Liver (tissue), 8 donors: ENCODE measurements at regions not wholly inside any gene's neighbourhood (a gene's known extent, or its start where the extent isn't known, plus 50 kb on each side); places are given as distances from the start of the nearest gene placed in this dataset.

Experiments
- DNase-seq: peaks from one replicate; pipeline ENCODE4 v3.0.0-alpha.2; 2017; ENCODE audit warnings: low spot score
- H3K27ac ChIP-seq, 2 donors: one replicate each; pipeline ENCODE4 v1.7.0; 2013; ENCODE audit warnings: inconsistent platforms in 2 of 2, low read length in 2 of 2, control low read depth in 1 of 2, low read depth in 1 of 2, mild to moderate bottlenecking in 1 of 2
- H3K27me3 ChIP-seq, 4 donors: one replicate each; pipeline versions ENCODE4 v1.6.1 to v1.7.0; 2013; ENCODE audit warnings: low read length in 3 of 4, inconsistent platforms in 1 of 4, mild to moderate bottlenecking in 1 of 4, moderate library complexity in 1 of 4; ENCODE audit not compliant: control insufficient read depth in 4 of 4, insufficient read depth in 4 of 4
- H3K36me3 ChIP-seq, 4 donors: one replicate each; pipeline versions ENCODE4 v1.6.1 to v1.7.0; 2013; ENCODE audit warnings: low read length in 3 of 4, mild to moderate bottlenecking in 3 of 4, low read depth in 1 of 4, moderate library complexity in 1 of 4; ENCODE audit not compliant: control insufficient read depth in 4 of 4, insufficient read depth in 3 of 4
- H3K4me1 ChIP-seq, 4 donors: one replicate each; pipeline versions ENCODE4 v1.6.1 to v1.7.0; 2013; ENCODE audit warnings: low read length in 3 of 4, mild to moderate bottlenecking in 3 of 4, moderate library complexity in 1 of 4; ENCODE audit not compliant: control insufficient read depth in 4 of 4, insufficient read depth in 4 of 4
- H3K4me3 ChIP-seq, 3 donors: one replicate each; pipeline versions ENCODE4 v1.6.1 to v1.7.0; 2013; ENCODE audit warnings: low read length in 3 of 3, control low read depth in 1 of 3, low read depth in 1 of 3, mild to moderate bottlenecking in 1 of 3
- H3K9ac ChIP-seq, 2 donors: one replicate each; pipeline ENCODE4 v1.7.0; 2013; ENCODE audit warnings: low read length in 2 of 2, mild to moderate bottlenecking in 2 of 2, moderate library complexity in 2 of 2, control low read depth in 1 of 2, low read depth in 1 of 2
- H3K9me3 ChIP-seq, 4 donors: one replicate each; pipeline versions ENCODE4 v1.6.1 to v1.7.0; 2013; ENCODE audit warnings: low read length in 3 of 4; ENCODE audit not compliant: control insufficient read depth in 4 of 4
- ATF3 ChIP-seq: IDR thresholded peaks from 2 replicates; pipeline ENCODE4 v1.6.1; 2016; ENCODE audit warnings: antibody characterized with exemption
- CTCF ChIP-seq: fragments of 150-350 bp; IDR thresholded peaks from 2 replicates; pipeline ENCODE4 v1.5.1; 2017; ENCODE audit warnings: improper control_type of control experiment, low read depth, low read length; ENCODE audit not compliant: missing input control
- EGR1 ChIP-seq, 2 donors: IDR thresholded peaks; 2 replicates each; pipeline ENCODE4 v1.6.1; 2016 to 2018; ENCODE audit warnings: antibody characterized with exemption in 2 of 2, low read depth in 2 of 2
- FOXA1 ChIP-seq: IDR thresholded peaks from 2 replicates; pipeline ENCODE4 v1.6.1; 2016; ENCODE audit warnings: antibody characterized with exemption
- FOXA2 ChIP-seq: IDR thresholded peaks from 2 replicates; pipeline ENCODE4 v1.6.1; 2016; ENCODE audit warnings: antibody characterized with exemption
- GABPA ChIP-seq, 2 donors: IDR thresholded peaks in 1 of 2; conservative IDR thresholded peaks in 1 of 2; 2 replicates each; pipeline ENCODE4 v1.6.1; 2016; ENCODE audit warnings: antibody characterized with exemption in 2 of 2, mild to moderate bottlenecking in 1 of 2, moderate library complexity in 1 of 2
- HNF4G ChIP-seq: IDR thresholded peaks from 2 replicates; pipeline ENCODE4 v1.6.1; 2016; ENCODE audit warnings: antibody characterized with exemption
- JUND ChIP-seq, 2 donors: IDR thresholded peaks; 2 replicates each; pipeline ENCODE4 v1.6.1; 2016; ENCODE audit warnings: antibody characterized with exemption in 2 of 2
- NR2F2 ChIP-seq: IDR thresholded peaks from 2 replicates; pipeline ENCODE4 v1.6.1; 2016; ENCODE audit warnings: antibody characterized with exemption
- RAD21 ChIP-seq, 2 donors: IDR thresholded peaks; 2 replicates each; pipeline ENCODE4 v1.6.1; 2016; ENCODE audit warnings: antibody characterized with exemption in 2 of 2, mild to moderate bottlenecking in 2 of 2
- REST ChIP-seq: IDR thresholded peaks from 2 replicates; pipeline ENCODE4 v1.6.1; 2016; ENCODE audit warnings: antibody characterized with exemption, mild to moderate bottlenecking
- RXRA ChIP-seq, 2 donors: IDR thresholded peaks; 2 replicates each; pipeline ENCODE4 v1.6.1; 2017 to 2018; ENCODE audit warnings: antibody characterized with exemption in 2 of 2, mild to moderate bottlenecking in 1 of 2
- SP1 ChIP-seq: IDR thresholded peaks from 2 replicates; pipeline ENCODE4 v1.6.1; 2018; ENCODE audit warnings: antibody characterized with exemption, mild to moderate bottlenecking
- TAF1 ChIP-seq: conservative IDR thresholded peaks from 2 replicates; pipeline ENCODE4 v1.6.1; 2016; ENCODE audit warnings: antibody characterized with exemption, mild to moderate bottlenecking
- WGBS: extraction: QIAGEN DNeasy Blood & Tissue Kit; methylation state at CpG from one replicate; pipeline ENCODE4 v1.1.7; 2013; 5-methylcytosine and 5-hydroxymethylcytosine counted together
- TF ChIP-seq, protein P1 (sequence below): IDR thresholded peaks from 2 replicates; pipeline ENCODE4 v1.6.1; 2016; ENCODE audit warnings: antibody characterized with exemption
- TF ChIP-seq, protein P2 (sequence below): IDR thresholded peaks from 2 replicates; pipeline ENCODE4 v1.6.1; 2016; ENCODE audit warnings: antibody characterized with exemption
- donor health status: healthy.
- donor health status: healthy.
- donor health status: healthy.
- donor health status: healthy.
- donor health status: healthy.

DNA sequence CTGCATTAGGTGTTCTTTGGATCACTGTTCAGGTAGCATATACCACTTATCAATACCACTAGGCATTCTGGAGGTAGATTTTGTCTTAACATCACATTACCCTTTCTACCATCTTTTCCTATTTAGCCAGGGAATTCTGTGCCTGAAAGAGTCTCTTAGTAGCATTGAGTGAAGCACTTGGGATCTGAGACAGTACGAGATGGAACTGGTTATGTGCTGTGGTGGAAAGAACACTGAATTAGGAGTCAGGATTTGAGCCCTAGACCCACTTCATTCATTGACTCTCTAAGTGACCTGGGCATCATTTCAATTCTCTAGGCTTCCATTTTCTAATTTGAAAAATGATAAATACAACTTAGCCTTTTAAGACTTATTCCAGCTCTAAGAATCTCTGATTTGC, 291.1 kb downstream of the DMAC1 start:
- Histone ChIP-seq H3K4me1 (no peaks in the 10 kb centered on the region), H3K9me3 (no peaks in the 10 kb centered on the region), H3K27ac (no peak overlapping the region), H3K9ac (no peak overlapping the region), H3K4me3 (no peak overlapping the region), H3K36me3 (no peaks in the 10 kb centered on the region), H3K27me3 (peaks cover 0 to 3% (median 0%) of the 10 kb centered on the region in 4 donors)
- DNase-seq = no peak
- TF ChIP-seq REST (no peak), CTCF (no peak), TAF1 (no peak), FOXA2 (no peak), HNF4G (no peak), ATF3 (no peak), SP1 (no peak), NR2F2 (no peak)
- TF ChIP-seq, protein P1, sequence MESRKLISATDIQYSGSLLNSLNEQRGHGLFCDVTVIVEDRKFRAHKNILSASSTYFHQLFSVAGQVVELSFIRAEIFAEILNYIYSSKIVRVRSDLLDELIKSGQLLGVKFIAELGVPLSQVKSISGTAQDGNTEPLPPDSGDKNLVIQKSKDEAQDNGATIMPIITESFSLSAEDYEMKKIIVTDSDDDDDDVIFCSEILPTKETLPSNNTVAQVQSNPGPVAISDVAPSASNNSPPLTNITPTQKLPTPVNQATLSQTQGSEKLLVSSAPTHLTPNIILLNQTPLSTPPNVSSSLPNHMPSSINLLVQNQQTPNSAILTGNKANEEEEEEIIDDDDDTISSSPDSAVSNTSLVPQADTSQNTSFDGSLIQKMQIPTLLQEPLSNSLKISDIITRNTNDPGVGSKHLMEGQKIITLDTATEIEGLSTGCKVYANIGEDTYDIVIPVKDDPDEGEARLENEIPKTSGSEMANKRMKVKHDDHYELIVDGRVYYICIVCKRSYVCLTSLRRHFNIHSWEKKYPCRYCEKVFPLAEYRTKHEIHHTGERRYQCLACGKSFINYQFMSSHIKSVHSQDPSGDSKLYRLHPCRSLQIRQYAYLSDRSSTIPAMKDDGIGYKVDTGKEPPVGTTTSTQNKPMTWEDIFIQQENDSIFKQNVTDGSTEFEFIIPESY = no peak
- TF ChIP-seq, protein P2, sequence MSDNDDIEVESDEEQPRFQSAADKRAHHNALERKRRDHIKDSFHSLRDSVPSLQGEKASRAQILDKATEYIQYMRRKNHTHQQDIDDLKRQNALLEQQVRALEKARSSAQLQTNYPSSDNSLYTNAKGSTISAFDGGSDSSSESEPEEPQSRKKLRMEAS = no peak
- WGBS = 68% methylated on average over 1 of the region's 1 CpG

DNA sequence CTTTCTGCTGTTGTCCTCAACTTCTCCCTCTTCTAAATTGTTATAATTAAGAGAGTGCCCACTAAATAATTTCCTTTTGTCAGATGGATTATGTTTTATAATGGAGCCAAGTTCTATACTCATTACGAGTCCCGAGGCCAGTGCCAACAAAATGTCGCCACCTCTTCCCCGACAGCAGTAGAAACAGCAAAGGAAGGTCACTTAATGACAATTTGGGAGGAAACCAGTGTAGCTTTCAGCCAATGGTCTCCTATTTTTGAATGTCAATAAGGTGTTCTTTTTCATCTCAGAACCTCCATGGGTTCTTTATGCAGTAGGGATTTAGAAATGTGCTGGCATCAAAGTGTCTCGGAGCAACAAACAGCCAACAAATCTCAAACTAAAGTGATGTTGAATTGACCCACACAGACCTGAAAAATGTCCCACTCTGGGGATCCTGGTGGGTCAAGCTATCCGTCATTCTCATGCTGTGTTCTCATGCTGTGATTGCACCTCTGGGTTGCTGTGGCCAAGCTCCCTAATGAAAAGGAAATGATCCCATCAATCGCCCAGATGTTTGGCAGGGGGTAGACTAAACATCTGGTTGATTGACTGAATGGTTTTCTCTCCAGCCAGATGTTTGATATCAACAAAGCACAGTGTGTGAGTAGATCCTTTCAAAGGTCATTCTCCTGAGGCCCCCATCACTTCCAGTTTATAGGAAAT, 291.9 kb downstream of the DMAC1 start:
- no peak overlapping the region for H3K4me3 ChIP-seq
- H3K27me3 ChIP-seq = peaks cover 0 to 1% (median 0%) of the 10 kb centered on the region in 4 donors
- no peak overlapping the region for H3K27ac ChIP-seq
- no peak overlapping the region for H3K9ac ChIP-seq
- no peaks in the 10 kb centered on the region for H3K4me1 ChIP-seq
- no peaks in the 10 kb centered on the region for H3K36me3 ChIP-seq
- DNase-seq = no peak
- H3K9me3 ChIP-seq = no peaks in the 10 kb centered on the region
- 72% methylated on average over 7 of the region's 7 CpGs for WGBS
- TF ChIP-seq FOXA1 (no peak), ATF3 (no peak), RXRA (IDR thresholded peaks at IDR 0.05) (no peak), EGR1 (IDR thresholded peaks at IDR 0.05; ENCODE audit: low read depth in 2 of 2) (no peak), JUND (IDR thresholded peaks at IDR 0.05) (no peak), GABPA (IDR thresholded peaks at IDR 0.05 in 1 of 2, conservative IDR thresholded peaks at IDR 0.05 in 1 of 2) (no peak), NR2F2 (no peak), FOXA2 (no peak), RAD21 (IDR thresholded peaks at IDR 0.05) (no peak), REST (no peak)
- TF ChIP-seq, protein P1 = no peak
